Left colon (tissue), 2 donors: ENCODE measurements at regions not wholly inside any gene's neighbourhood (a gene's known extent, or its start where the extent isn't known, plus 50 kb on each side); places are given as distances from the start of the nearest gene placed in this dataset.
"Not testable (repeated sequence)": the region's sequence is repeated elsewhere in the genome, so short reads cannot be mapped to it uniquely, and the experiment has no call there.

Source experiments
- ATAC-seq: fragments of 200-7000 bp; cut with Tn5 transposase; one replicate; pipeline ENCODE4 v1.9.1; 2020; ENCODE audit warnings: mild to moderate bottlenecking, moderate library complexity
- DNase-seq, 2 donors: peaks; one replicate each; pipeline ENCODE4 v3.0.0-alpha.2; 2020
- intact Hi-C, 2 donors: fragments of 100-400 bp; cut with DNase I in 1 of 2; cut with micrococcal nuclease in 1 of 2; formaldehyde crosslinking; loops; one replicate each; pipeline versions ENCODE4 v1.11.2 to v1.14.0; 2022; cut with DNase I, micrococcal nuclease
- donor health status: DM: no; HTN: no; CAD: no.
- donor health status: DM: yes; HTN: yes; CAD: no.

- intact Hi-C loops, result no loop called here
- peak; percentile 77 for ATAC-seq
- peak; percentile 41 to 46 for DNase-seq
Measured at GRCh38 chr2:8438996-8439395, 242.9 kb upstream of the ID2 start.

DNA sequence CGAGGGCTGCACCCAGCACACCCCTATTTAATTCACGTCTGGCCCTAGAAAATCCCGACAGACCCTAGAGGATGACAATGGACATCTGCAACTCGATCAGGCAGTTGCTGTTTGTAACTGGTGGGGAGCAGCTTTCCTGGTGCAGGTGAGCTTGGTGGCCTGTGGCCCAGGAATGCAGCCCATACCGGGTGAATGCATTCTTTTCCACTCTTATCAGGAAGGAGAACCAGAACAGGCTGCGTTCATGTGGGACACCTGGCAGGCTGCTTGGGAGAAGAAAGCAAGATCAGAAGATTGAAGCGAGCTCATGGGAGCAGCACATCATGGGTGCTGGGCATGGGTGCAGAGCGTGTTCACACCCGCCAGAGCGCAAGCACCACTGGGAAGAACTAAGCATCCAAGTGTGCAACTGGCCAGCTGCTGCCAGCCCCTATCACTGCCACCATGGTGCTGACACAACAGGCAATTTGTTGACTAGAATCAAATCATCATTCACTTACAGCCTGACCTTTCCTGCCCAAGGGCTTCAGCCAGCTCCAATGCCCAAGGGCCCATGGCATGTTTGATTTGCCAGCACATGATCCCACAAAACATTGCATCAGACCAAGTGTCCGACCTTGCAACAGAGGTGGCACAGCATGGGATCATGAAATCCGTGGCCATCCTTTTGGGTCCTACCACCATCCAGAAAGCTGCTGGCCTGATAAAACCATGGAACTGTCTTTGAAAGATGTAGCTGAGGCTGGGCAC lies 241.7 kb upstream of the ID2 start:
- ATAC-seq, result no peak
- DNase-seq, result no peak
- intact Hi-C loops, result no loop called here

GRCh38 chr2:8441371-8441770 lies 240.5 kb upstream of the ID2 start:
- no peak for DNase-seq
- intact Hi-C loops, result no loop called here
- no peak for ATAC-seq

DNA sequence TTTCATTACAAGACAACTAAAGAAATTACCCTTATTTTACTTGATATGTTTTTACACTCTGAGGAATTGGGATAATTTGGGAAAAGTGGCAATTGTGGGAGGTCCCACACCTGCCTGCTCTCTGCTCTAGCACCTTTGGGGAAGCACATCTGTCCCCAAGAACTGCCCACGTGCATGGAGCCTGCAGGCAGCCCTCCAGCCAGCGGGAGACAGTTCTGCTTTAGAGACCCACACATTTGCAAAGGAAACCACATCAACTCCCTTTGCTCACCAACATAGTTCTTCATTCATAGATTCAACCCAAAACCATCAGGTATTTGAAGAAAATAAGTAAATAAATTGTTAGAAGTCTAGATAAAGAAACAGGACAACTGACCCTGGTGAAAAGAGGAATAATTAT lies 239.9 kb upstream of the ID2 start:
- no peak for ATAC-seq
- intact Hi-C loops, result no loop called here
- no peak for DNase-seq

GRCh38 chr2:8442833-8443486 lies 238.9 kb upstream of the ID2 start:
- ATAC-seq, result no peak
- no peak for DNase-seq
- intact Hi-C loops, result no loop called here

DNA sequence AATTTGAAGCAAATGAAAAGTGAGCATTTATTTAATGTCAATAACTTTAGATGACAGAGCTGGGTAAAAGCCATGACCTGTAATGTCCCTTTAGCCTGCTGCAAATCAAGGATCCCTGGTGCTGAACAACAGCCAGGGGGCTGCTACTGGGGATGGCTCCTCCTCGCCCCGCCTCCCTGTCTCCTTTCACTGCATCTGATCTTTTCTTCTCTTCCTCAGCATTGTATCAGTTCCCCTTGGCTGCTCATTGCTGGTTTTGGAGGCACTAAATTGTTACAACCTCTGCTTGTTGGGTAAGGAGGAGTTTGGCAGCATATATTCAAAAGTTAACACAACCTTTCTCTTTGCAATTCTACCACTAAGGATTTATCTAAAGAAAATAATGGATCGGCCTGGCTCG lies 236.3 kb upstream of the ID2 start:
- DNase-seq (no peak), ATAC-seq (no peak)
- intact Hi-C loops, result no loop called here

GRCh38 chr2:8446751-8447150 lies 235.1 kb upstream of the ID2 start:
- DNase-seq, intact Hi-C loops, ATAC-seq: not testable (repeated sequence)

- peak; percentile 32 for ATAC-seq
- DNase-seq, result no peak
- intact Hi-C loops, result no loop called here
Measured at GRCh38 chr2:8447610-8448221, 234.1 kb upstream of the ID2 start.

GRCh38 chr2:8448824-8449556 lies 232.9 kb upstream of the ID2 start:
- ATAC-seq, result no peak
- intact Hi-C loops, result no loop called here

GRCh38 chr2:8451273-8451672 lies 230.6 kb upstream of the ID2 start:
- intact Hi-C loops, result no loop called here
- no peak for DNase-seq
- ATAC-seq, result no peak

More at GRCh38 chr2:8448824-8449556, 232.9 kb upstream of the ID2 start:
- DNase-seq, result no peak

DNA sequence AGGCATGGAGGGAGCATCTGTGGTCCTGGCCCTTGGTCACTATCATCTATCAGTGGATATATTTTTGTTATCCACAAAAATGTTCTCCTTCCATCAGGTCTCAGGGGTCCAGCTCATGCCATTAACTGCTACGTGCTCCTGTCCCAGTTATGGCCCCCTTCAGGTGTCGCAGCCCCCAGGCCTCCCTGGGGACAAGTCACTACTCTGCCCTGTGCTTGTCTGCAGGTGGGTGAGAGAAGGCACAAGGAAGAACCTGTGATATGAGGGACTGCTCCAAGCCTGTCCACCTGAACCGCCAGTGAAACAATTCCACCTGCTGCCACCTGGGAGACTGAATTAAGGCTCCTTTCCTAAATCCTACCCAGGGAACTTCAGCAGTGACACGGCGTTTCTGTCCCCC lies 229.6 kb upstream of the ID2 start:
- DNase-seq (no peak), ATAC-seq (no peak)
- intact Hi-C loops, result no loop called here

GRCh38 chr2:8452979-8453903 lies 228.6 kb upstream of the ID2 start:
- peak; percentile 60 to 70 for DNase-seq
- intact Hi-C loops, result no loop called here
- peak; percentile 57 for ATAC-seq

DNA sequence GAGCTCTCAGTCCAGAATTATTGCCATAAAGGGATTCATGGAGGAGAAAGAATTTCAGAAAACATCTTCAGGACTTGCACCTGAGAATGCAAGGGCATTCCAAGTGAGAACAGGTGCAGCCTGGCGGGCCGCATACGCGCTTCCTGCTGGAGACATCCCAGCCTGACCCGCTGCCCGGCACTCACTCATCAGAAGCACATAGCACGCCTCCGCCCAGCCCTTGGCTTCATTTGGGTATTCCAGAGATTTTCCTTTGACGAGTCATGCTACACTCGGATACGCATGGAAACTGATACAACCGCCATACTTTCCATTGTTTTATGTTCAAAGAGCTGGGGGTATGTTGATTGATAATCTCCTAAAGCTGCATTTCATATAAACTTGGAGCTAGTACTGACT lies 228.0 kb upstream of the ID2 start:
- intact Hi-C loops, result no loop called here
- ATAC-seq (no peak), DNase-seq (no peak)

DNA sequence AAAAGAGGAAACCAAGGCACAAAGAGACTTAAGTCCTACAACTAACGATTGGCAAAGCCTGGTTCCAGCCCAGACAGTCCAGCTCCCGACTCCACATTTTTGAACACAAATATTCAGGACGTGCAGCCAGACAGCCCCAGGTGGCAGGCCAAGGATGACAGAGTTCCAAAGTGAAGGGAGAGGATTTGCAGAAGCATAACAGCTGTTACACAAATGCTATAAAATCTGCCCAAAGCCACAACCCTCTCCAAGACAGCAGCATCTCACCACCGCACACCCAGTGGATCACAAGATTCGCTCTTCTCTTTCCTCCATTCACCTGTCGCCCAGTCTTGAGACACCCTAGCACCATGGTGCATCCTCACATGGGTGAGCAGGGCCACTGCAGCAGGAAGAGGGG lies 227.1 kb upstream of the ID2 start:
- ATAC-seq (no peak), DNase-seq (no peak)
- intact Hi-C loops, result no loop called here

DNA sequence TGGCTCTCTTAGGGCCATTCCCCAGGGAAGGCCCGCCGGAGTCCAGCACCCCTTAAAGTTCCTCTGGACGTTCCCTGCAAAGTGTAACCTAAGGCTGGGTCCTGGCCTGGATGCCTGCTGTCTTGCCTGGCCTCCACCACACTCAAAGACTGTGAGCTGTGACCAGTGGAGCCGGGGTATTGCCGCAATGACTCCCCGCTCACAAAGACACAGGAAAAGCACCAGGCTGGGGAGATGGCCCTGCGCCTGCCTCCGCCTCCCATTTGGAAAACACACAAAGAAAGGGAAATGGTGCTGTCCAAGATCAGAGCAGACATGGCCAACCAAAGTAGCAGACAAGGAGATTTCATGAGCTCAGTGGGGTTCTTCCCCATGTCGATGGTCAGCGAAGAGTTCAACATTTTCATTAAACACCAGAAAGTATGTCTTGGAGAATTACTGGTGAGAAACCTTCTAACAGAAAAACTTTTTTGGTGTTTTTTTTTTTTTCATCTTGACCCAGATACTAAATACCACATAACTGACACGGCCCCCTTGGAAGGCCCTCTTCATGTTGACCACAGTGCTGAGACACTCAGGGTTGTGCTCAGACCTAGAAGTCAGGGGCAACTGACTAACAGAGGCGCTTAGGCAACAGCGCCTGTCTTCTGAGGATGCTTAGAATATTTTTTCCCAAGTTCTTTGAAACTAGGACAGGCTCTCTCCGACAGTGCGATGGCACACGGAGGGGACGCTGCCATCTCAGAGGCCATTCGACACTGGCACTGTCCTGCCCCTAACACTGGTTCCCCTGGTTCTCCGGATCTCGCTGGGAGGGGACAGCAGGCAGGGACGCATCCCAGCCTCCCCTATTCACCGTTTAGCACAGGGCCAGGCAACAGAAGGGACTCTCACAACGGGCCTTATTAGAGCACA lies 226.4 kb upstream of the ID2 start:
- DNase-seq (no peak), ATAC-seq (no peak)
- intact Hi-C loops, result no loop called here

DNA sequence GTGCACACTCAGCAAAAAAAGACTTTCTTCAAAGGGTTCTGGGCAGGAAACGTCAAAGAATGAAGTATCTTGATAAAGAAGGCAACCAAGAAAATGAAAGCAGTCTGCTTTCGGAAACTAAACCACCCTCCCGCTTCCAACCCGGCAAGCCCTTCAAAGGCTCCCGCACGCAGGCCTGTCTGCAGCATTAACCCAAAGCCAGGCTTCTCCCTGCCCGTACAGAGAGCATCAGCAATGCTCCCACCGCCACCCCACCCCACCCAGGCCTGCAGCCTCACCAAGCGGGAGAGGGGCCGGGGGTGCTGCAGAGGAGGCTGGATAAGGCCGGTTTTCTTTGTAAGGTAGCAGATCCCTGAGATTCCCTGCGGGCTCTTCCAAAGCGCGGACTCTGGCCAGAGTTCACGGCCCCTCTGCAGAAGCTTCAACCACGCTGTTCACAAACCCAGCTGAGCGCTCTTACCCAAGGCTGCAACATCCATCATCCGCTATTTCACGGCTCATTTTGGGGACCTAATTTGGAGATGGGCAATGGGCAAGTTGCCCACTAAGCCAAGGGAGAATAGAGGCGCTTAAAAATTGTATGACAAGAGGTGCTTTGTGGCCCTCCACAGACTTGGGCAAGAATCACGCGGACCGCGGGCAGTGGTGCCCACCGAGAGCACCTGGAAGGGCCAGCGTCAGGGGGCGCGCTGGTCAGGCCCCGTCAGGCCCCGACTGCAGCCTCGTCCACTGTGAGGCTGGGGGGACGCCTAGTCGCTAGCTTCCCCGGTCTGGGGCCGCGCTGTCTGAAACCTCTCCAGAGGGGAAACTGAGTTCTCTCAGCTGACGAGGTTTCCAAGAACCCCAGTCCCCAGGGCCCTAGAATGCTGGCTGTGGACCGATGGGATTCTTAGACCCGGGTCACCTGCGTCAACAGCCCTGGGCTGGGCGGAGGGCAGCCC lies 225.4 kb upstream of the ID2 start:
- intact Hi-C loops, result no loop called here
- DNase-seq (no peak), ATAC-seq (no peak)

DNA sequence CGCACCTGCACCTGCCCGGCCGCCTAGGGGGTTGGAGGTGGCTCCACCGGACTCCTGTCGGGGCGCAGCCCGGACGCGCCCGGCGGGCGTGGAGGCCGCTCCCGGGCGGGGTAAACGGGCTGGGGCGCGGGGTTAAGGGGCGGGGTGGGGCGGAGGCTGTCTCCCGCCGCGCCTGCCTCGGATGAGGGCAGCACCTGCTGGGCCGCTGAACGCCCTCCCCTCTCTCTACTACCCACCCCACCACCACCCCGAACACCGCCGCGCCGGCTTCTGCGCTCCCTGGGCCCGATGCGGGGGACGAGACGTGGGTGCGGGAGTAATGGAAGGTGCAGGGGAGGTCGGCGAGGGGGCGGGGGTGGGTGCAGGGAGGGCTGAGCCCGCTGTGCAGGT lies 224.8 kb upstream of the ID2 start:
- intact Hi-C loops, result no loop called here
- ATAC-seq (peak; percentile 84), DNase-seq (peak; percentile 79)
